ENCODE measurements at regions not wholly inside any gene's neighbourhood (a gene's known extent, or its start where the extent isn't known, plus 50 kb on each side); places are given as distances from the start of the nearest gene placed in this dataset.

- peaks cover 5 to 6% of the 10 kb centered on the region in 2 experiments for H3K27me3 ChIP-seq (ENCODE audit: control insufficient read depth in 2 of 2, insufficient read depth in 2 of 2, low read length in 2 of 2)
- BruUV-seq (replicated peaks), result no TSS peak
- no peak for FAIRE-seq
These were observed 54.7 kb upstream of the ARHGEF7 start for GRCh38 chr13:111060237-111060919.

More at GRCh38 chr13:111060237-111060919, 54.7 kb upstream of the ARHGEF7 start:
- no peaks in the 10 kb centered on the region for H3K36me3 ChIP-seq (ENCODE audit: control insufficient read depth in 2 of 2, extremely low read depth in 1 of 2, insufficient read depth in 2 of 2, low read length in 2 of 2)
- ChIA-PET CTCF (interaction anchor here (1.0 to 3.1 kb wide), 2 partner anchors 8 to 12 kb away, joined by 5 to 17 read pairs; no protein-coding TSS in a partner anchor), POLR2A (no interaction called here)
- H3K27ac ChIP-seq (ENCODE audit: insufficient read depth, low read depth, low read length), result no peak overlapping the region
- intact Hi-C loops (cut with micrococcal nuclease) (no loop called here), dilution Hi-C loops (cut with MboI; ENCODE audit: extremely low pct_ligation_motif_present, low sequenced_read_pairs) (no loop called here)
- H3K4me3 ChIP-seq (replicated peaks in 1 of 3; ENCODE audit: insufficient read depth in 1 of 3, low read depth in 1 of 3, low read length in 3 of 3), result no peak overlapping the region
- H3K9me1 ChIP-seq (replicated peaks; ENCODE audit: control insufficient read depth, extremely low read depth, insufficient read depth, low read length), result no peaks in the 10 kb centered on the region
- no peaks in the 10 kb centered on the region for H3K4me1 ChIP-seq (ENCODE audit: control insufficient read depth, extremely low read depth, insufficient read depth, low read length)
- no peak overlapping the region for H2AFZ ChIP-seq (ENCODE audit: low read depth, low read length)
- H3K9me3 ChIP-seq (replicated peaks; ENCODE audit: control insufficient read depth, insufficient read depth, low read length), result no peaks in the 10 kb centered on the region
- H3K79me2 ChIP-seq (ENCODE audit: control insufficient read depth, insufficient read depth, low read length), result no peaks in the 10 kb centered on the region
- no peak for DNase-seq (ENCODE audit: low read depth, low spot score)
- no peak overlapping the region for H3K9ac ChIP-seq (replicated peaks; ENCODE audit: extremely low read depth, insufficient read depth, low read length)
- H3K4me2 ChIP-seq (ENCODE audit: insufficient read depth, low read length), result no peak overlapping the region
- TF ChIP-seq EZH2 (IDR thresholded peaks at IDR 0.05; ENCODE audit: borderline replicate concordance, low read depth, low read length, severe bottlenecking), result no peak
- TF ChIP-seq GATA2 (IDR thresholded peaks at IDR 0.05; ENCODE audit: insufficient read depth, insufficient read length, low read depth, low read length), result no peak
- no peak for TF ChIP-seq MAX (IDR thresholded peaks at IDR 0.05; ENCODE audit: insufficient read depth, insufficient read length)
- TF ChIP-seq CTCF (IDR thresholded peaks at IDR 0.05; ENCODE audit: extremely low read depth in 1 of 2, insufficient read depth in 1 of 2, low read depth in 1 of 2, low read length in 2 of 2), result no peak
- no peaks in the 10 kb centered on the region for H4K20me1 ChIP-seq (replicated peaks; ENCODE audit: control insufficient read depth, extremely low read depth, insufficient read depth, low read length)

Measured in endothelial cell of umbilical vein (primary cell).